ENCODE measurements at regions not wholly inside any gene's neighbourhood (a gene's known extent, or its start where the extent isn't known, plus 50 kb on each side); places are given as distances from the start of the nearest gene placed in this dataset.

GRCh38 chr1:163845279-163845678 lies 523.5 kb downstream of the NUF2 start:
- TF ChIP-seq CTCF (IDR thresholded peaks at IDR 0.05), result no peak
- TF ChIP-seq FOXM1 (IDR thresholded peaks at IDR 0.05; ENCODE audit: low read depth), result no peak
- no peak for TF ChIP-seq TAF1 (IDR thresholded peaks at IDR 0.05; ENCODE audit: borderline replicate concordance, low read depth, low read length)
- no peak for TF ChIP-seq REST (IDR thresholded peaks at IDR 0.05; ENCODE audit: low read depth, low read length)
- no peak for TF ChIP-seq POLR2AphosphoS5 (IDR thresholded peaks at IDR 0.05; ENCODE audit: low read depth, low read length)
- TF ChIP-seq ELF1 (IDR thresholded peaks at IDR 0.05), result no peak
- no peak for TF ChIP-seq RAD21 (IDR thresholded peaks at IDR 0.05; ENCODE audit: low read length)
- TF ChIP-seq MAX (IDR thresholded peaks at IDR 0.05; ENCODE audit: low read depth), result no peak
- no peak for TF ChIP-seq EP300 (IDR thresholded peaks at IDR 0.05; ENCODE audit: borderline replicate concordance in 1 of 2, low read depth in 1 of 2, low read length in 1 of 2)
- no peak for TF ChIP-seq NRF1 (IDR thresholded peaks at IDR 0.05; ENCODE audit: low read depth, low read length)
- no peak for TF ChIP-seq TEAD4 (IDR thresholded peaks at IDR 0.05; ENCODE audit: borderline replicate concordance, insufficient read depth)
- TF ChIP-seq ZBTB33 (IDR thresholded peaks at IDR 0.05; ENCODE audit: borderline replicate concordance, low read depth), result no peak

Data from SK-N-SH (cell line).